ENCODE measurements at regions not wholly inside any gene's neighbourhood (a gene's known extent, or its start where the extent isn't known, plus 50 kb on each side); places are given as distances from the start of the nearest gene placed in this dataset.
A peak's percentile ranks its signal among the peaks of the same experiment; 100 is the strongest.

DNA sequence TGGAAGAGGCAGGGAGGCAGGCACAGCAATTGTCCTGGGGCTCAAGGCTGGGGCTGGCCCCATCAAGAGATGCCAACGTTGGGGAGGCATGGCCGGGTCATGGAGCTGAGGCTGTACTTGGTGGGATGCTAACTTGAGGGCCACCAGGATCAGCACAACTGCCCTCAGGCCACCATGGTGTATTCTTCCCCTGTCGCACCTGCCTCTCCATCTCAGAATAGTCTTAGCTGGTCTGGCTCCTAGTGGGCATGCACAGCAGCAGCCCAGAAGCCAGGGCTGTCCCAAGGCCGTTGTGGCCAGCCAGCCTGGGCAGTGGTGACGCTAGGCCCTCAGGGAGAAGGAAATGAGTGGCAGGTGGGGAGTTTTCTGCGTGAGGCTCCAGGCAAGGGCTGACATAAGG is 91.3 kb downstream of the DHCR7 start:
- DNase-seq (ENCODE audit: low spot score), result no peak

DNA sequence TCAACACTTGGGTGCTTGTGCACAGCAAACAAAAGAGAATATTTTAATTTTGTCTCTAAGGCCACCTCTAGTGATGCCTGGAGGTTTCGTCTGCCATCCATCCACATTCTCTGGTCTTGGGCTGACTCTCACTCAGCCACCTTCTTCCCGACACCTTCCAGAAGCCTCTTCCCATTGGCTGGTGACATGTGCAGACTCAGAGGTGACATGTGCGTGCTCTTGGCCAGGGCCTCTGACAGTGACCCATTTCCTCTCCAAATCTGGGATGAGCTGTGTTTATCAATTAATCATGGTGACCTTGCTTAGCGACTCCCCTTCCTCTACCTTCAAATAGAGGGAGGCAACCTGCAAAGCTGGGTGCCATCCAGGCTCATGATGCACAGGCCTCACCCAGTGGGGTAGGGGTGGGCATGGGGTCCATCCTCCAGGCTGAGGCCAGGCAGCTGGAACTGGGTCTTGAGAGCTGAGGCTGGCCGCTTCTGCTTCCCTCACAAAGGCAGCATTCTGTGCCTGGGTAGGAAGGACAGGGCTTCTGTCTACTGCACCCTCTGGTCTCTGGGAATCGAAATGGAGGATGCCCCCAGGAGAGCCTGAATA is 91.8 kb downstream of the DHCR7 start:
- no peak for DNase-seq (ENCODE audit: low spot score)

GRCh38 chr11:71355281-71355680 is 92.9 kb downstream of the DHCR7 start:
- no peak for DNase-seq (ENCODE audit: low spot score)

DNA sequence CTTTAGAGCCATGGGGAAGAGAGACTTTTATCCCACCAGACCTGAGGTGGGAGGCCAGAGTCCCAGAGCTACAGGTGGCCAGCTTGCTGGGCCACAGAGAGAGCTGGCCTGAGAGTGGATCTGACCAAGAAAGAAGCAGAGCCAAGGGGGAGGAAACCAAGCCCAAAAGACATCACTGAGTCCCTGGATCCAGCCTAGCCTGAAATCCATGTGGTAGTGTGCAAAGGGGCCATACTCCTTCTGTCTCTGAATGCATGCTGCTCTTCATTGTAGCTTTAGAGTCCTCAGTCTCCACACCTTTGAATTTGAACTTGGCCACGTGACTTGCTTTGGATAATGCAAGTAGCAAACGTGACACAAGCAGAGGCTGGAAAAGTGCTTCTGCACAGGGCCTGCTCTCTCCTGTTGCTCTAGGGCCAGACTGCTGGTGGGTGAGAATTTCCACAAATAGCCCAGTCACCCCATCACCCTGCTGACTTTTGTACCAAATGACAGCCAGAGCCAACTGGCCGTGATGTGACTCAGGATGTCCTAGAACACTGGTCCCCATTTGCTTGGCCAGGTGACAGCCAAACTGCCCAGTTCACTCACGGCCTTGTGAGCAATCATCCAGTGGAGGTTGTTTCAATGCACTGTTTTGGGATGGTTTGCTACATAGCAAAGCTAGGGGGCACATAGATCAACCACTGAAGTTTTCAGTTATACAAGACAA is 93.6 kb downstream of the DHCR7 start:
- no peak for DNase-seq (ENCODE audit: low spot score)

DNA sequence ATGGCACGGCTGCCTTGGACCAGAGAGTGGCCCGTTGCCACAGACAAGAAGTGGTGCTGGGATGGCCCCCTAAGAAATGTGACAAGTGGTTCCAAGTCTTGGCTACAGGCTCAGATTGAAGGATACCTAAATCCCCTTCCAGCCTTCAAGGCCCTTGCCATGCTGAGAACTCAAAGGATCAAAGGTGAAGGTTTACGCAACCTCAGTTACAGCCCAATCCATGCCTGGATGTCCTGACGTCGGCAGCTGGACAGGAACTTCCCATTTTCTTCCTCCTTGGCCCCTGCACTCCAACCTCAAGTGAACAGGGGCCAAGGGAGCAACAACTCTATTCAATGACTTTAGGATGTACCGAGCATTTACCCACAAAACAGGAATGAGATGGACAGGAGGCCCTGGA is 95.4 kb downstream of the DHCR7 start:
- DNase-seq (ENCODE audit: low spot score), result no peak

- DNase-seq (ENCODE audit: low spot score), result no peak
These were observed 96.0 kb downstream of the DHCR7 start for GRCh38 chr11:71352226-71352625.

- no peak for DNase-seq (ENCODE audit: low spot score)
These were observed 97.2 kb upstream of the SHANK2 start for GRCh38 chr11:71349627-71350026.

- no peak for DNase-seq (ENCODE audit: low spot score)
These were observed 91.5 kb upstream of the SHANK2 start for GRCh38 chr11:71343828-71344400.

DNA sequence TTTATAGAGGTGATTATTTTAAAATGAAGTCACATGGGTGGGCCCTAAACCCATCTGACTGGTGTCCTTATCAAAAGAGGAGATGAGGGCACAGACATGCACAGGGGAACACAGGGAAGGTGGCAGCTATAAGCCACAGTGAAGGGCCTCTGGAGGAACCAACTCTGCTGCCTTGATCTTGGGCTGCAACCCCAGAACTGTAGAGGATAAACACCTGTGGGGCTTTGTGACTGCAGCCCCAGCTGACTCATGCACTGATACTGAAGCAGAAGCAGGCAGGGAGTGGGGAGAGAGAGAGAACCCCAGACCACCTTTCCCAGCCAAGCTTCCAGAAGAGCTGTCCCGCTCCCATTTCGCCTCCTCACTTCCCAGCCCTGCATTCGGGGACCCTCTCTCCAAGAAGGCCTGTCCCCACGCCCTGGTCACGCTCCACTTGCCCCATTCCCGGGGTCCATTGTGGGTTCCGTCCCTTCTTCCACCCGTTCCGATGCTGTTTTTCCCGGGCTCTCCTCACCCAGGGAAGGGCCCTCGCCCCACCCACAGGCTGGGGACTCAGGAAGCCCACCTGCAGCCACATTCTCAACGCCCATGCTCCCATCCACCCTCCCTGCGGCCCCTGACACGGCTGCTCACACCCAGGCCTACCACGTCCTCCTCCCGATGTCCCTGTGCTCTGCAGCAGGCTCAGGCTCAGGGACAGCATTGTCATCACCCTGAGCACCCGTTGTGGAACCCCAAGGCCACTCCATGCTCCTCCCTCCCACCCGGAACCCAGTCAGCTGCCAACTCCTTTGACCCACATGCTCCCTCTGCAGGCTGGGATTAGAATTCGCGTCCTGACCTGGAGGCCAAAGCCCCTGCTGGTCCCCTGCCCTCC is 90.8 kb upstream of the SHANK2 start:
- peak; percentile 78 for DNase-seq (ENCODE audit: low spot score)

DNA sequence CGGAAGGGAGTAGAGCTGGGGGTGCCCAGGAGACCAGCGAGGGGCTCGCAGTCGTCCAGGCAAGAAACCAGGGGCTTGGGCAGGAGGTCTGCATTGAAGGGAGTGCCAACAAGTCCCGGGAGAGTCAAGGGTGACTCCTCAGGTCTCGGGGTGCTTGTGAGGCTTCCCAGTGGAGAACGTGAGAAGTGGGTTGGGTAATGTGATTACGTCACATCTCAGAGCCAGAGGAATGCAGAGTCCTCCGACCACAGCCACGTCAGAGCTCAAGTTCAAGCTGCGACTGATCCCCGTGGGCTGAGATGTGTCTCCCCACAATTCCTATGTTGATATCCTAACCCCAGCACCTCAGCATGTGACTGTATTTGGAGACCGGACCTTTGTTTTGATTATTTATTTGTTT is 89.7 kb upstream of the SHANK2 start:
- DNase-seq (ENCODE audit: low spot score), result peak; percentile 43

GRCh38 chr11:71341596-71341995 is 89.2 kb upstream of the SHANK2 start:
- no peak for DNase-seq (ENCODE audit: low spot score)

DNA sequence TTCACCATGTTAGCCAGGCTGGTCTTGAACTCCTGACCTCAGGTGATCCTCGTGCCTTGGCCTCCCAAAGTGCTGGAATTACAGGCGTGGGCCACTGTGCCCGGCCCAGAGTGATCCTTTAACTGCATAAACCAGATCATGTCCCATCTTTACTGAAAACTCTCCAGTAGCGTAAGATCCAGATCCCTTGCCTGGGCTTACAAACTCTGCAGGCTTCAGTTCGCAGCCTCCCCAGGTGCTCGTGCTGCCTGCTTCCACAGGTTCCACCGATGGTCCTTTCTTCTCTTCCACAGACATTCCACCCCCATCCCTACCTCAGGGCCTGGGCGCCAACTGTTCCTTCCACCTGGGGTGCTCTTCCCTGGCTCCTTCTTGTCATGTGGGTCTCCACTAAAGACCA is 88.8 kb upstream of the SHANK2 start:
- DNase-seq (ENCODE audit: low spot score), result no peak

DNA sequence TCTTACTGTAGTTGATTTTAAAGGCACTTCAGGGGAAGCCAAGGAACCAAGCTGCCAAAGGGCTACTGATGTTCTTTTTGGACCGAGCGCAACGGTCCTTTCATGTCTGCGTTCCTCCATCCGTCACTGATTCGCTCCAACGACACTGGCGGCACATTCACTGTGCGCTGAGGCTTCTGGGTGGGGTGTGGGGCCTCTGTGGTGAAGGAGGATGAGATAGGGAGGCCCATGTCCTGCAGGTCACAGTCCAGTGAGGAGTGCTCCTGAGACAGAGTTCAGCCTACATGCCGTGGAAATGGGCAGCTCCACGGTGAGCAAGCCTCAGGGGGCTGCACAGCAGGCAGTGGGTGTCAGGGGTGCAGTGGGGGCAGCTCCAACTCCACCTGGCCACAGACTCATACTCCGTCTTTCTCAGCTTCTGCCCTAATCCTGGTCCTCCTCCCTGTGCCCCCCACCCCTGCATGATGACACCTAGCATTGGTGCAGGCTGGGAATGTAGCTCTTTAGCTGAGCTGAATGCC is 87.8 kb upstream of the SHANK2 start:
- DNase-seq (ENCODE audit: low spot score), result no peak

DNA sequence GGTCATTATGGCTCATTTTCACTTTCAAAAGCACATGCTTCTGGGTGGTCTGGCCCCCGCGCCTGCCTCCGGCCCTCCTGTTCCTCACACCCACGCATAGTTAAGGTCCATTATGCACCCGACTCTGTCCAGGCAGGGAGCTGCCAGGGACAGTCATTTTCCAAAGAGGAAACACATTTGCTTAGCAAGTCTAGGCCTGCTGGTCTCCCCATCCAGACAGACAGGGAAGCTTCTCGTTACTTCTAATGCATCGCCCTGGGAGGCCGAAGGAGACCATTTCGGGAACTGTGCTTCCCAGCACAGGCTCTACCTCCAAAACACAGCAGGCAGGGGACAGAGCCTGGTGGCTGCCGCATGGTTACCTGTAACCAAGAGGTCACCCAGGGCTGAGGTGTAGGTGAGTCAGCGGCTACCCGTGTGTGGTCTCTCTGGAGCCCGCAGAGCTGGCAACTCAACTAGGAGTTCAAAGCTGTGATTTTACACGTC is 87.1 kb upstream of the SHANK2 start:
- DNase-seq (ENCODE audit: low spot score), result peak; percentile 52

DNA sequence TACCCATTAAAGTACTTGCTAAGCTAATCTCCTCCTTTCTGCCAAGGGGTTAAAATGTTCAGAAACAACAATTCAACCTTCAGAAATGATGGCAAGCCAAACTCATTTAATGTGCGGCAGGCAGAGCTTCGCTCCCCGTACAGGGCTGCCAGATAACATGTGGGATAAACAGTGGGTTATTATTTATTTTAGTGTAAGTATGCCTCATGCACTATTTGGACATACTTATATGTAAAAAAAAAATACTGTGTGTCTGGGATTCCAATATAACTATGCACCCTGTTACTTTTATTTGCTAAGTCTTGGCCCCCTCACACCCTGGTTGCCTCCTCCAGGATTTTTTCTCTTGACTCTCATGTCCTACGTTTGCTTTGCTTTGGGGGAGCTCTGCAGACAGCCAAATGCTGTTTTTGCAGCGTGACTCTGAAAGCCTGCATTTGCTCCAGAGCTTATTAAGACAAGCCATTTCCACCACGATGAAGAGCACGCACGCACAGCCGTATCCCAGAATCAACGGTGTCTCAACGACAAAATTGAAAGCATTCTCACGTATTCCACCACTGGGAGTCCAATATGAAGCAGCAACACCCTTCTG is 86.5 kb upstream of the SHANK2 start:
- no peak for DNase-seq (ENCODE audit: low spot score)

GRCh38 chr11:71336996-71337754 is 84.8 kb upstream of the SHANK2 start:
- no peak for DNase-seq (ENCODE audit: low spot score)

DNA sequence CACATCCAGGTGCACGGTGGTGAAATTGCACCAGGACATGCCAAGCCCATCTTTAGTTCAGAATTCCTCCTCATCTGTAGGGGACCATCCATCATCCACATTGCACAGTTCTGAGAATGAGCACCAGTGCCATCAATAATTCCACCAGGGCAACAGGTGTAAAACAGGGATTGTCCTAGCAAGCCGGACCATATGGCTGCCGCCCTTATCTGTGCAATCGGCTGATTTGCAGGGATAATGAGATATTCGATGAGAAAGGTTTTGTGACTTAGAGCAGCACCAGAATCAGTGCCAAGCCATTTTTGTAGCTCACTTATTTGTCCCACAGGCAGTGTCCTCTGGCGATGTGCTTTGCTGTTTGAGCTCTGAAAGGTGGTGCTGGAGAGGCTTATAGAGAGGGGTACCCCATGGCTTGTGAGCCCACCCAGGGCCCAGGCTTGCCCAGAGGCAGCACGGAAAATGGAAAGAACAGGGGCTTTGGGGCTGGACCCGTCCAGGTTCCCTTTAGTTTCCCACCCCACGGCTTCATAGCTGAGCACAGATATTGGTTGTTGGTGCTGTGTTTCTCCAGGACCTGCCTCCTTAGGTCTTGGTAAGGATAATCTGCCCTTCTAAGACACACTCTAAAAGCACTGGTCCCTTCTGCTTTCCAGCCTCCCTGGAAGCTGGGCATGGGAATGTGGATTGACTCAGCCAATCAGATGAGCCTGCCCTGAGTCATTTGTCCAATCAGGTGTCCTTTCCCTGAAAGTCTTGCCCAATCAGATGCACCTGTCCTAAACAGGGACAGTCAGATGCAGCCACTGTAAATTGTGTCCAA is 84.0 kb upstream of the SHANK2 start:
- DNase-seq (ENCODE audit: low spot score), result no peak

DNA sequence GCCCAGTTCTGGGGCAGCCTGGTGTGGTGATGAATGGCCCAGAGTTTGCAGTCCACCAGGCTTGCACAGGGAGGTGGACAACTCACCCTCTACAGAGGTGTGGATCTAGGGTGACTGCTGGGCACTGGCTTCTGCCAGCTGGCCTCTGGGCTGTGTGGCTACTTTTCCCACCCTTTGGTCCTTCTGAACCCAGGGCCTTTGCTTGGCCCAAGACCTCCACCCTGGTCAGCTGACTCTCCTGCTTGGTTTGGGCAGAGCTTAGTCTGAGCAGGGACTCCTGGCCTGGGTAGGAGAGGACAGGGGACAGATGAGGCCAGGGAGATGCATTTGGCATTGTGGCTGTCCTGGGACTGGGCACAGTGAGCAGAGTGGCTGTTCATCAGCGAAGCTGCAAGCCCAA is 83.0 kb upstream of the SHANK2 start:
- no peak for DNase-seq (ENCODE audit: low spot score)

GRCh38 chr11:71334191-71334590 is 81.8 kb upstream of the SHANK2 start:
- DNase-seq (ENCODE audit: low spot score), result no peak

- DNase-seq (ENCODE audit: low spot score), result no peak
These were observed 81.1 kb upstream of the SHANK2 start for GRCh38 chr11:71333473-71333872.

Data from GM03348 (cell line).